IMR-90 (cell line): ENCODE measurements at regions not wholly inside any gene's neighbourhood (a gene's known extent, or its start where the extent isn't known, plus 50 kb on each side); places are given as distances from the start of the nearest gene placed in this dataset.

Experiments used
- ATAC-seq: fragments of 200-7000 bp; cut with Tn5 transposase; 2 replicates; pipeline ENCODE4 v1.9.1; 2020; ENCODE audit warnings: low read depth, mild to moderate bottlenecking, moderate library complexity
- BruUV-seq: library from RNA; stranded (reverse); fragments of 400-500 nt; replicated peaks from 2 replicates; lab custom pipeline; 2021; lab: Mats Ljungman, UMichigan
- CTCF ChIA-PET: fragments of 300-600 bp; formaldehyde crosslinking; extraction: SDS; loops from one replicate; lab custom pipeline; 2021; ENCODE audit warnings: antibody characterized with exemption; lab: Yijun Ruan, JAX
- POLR2A ChIA-PET: fragments of 300-600 bp; sonication (Branson Sonifier 250); formaldehyde crosslinking; loops from one replicate; lab custom pipeline; 2022; ENCODE audit warnings: antibody characterized with exemption; ENCODE audit not compliant: unreplicated experiment; lab: Charles Lee
- DNase-seq: peaks from one replicate; pipeline ENCODE4 v3.0.0; 2013
- H2AFZ ChIP-seq: replicated peaks from 2 replicates; pipeline ENCODE3; 2013; ENCODE audit warnings: low read length, mild to moderate bottlenecking; ENCODE audit not compliant: poor library complexity
- H2AK5ac ChIP-seq: 2 replicates; pipeline ENCODE4 v1.6.1; 2013; ENCODE audit warnings: low read depth, low read length, inconsistent platforms
- H2AK9ac ChIP-seq: replicated peaks from 2 replicates; pipeline ENCODE3; 2013; ENCODE audit warnings: mild to moderate bottlenecking, low read depth, low read length, moderate library complexity; ENCODE audit not compliant: poor library complexity
- H2BK120ac ChIP-seq: 2 replicates; pipeline ENCODE4 v1.6.1; 2013; ENCODE audit warnings: low read depth, low read length, inconsistent platforms
- H2BK15ac ChIP-seq: 3 replicates; pipeline ENCODE4 v1.6.1; 2013; ENCODE audit warnings: low read depth, low read length, inconsistent platforms
- H2BK20ac ChIP-seq: 2 replicates; pipeline ENCODE4 v1.6.1; 2013; ENCODE audit warnings: low read depth, mild to moderate bottlenecking, inconsistent platforms, low read length, moderate library complexity
- H2BK5ac ChIP-seq: 2 replicates; pipeline ENCODE4 v1.6.1; 2013; ENCODE audit warnings: mild to moderate bottlenecking, low read depth, low read length, inconsistent platforms; ENCODE audit not compliant: poor library complexity, severe bottlenecking
- H3K14ac ChIP-seq: replicated peaks from 2 replicates; pipeline ENCODE4 v1.6.1; 2013; ENCODE audit warnings: low read depth, low read length, inconsistent platforms
- H3K18ac ChIP-seq: 2 replicates; pipeline ENCODE4 v1.6.1; 2013; ENCODE audit warnings: low read depth, low read length, control low read depth
- H3K23ac ChIP-seq: 2 replicates; pipeline ENCODE4 v1.6.1; 2013; ENCODE audit warnings: low read depth, low read length, inconsistent platforms
- H3K27ac ChIP-seq: 2 replicates; pipeline ENCODE4 v1.5.1; 2013; ENCODE audit warnings: mild to moderate bottlenecking, control low read depth, low read length; ENCODE audit not compliant: insufficient read depth
- H3K27me3 ChIP-seq: 2 replicates; pipeline ENCODE4 v1.6.1; 2013; ENCODE audit warnings: low read length; ENCODE audit not compliant: control insufficient read depth, insufficient read depth
- H3K36me3 ChIP-seq: 2 replicates; pipeline ENCODE4 v1.6.1; 2013; ENCODE audit warnings: low read length, mixed read lengths; ENCODE audit not compliant: control insufficient read depth, insufficient read depth
- H3K4ac ChIP-seq: 2 replicates; pipeline ENCODE4 v1.6.1; 2013; ENCODE audit warnings: low read depth, low read length, inconsistent platforms
- H3K4me1 ChIP-seq: 2 replicates; pipeline ENCODE4 v1.6.1; 2013; ENCODE audit warnings: low read length, mixed read lengths; ENCODE audit not compliant: control insufficient read depth, insufficient read depth
- H3K4me2 ChIP-seq: 2 replicates; pipeline ENCODE4 v1.6.1; 2013; ENCODE audit warnings: low read depth, mild to moderate bottlenecking, control low read depth, low read length, moderate library complexity
- H3K4me3 ChIP-seq: 2 replicates; pipeline ENCODE4 v1.5.1; 2013; ENCODE audit warnings: low read depth, mild to moderate bottlenecking, control low read depth, low read length, moderate library complexity; ENCODE audit not compliant: insufficient read depth
- H3K56ac ChIP-seq: 2 replicates; pipeline ENCODE4 v1.6.1; 2013; ENCODE audit warnings: low read length, inconsistent platforms; ENCODE audit not compliant: insufficient read depth; ENCODE audit errors: extremely low read depth
- H3K79me1 ChIP-seq, 2 experiments: 2 replicates each; pipeline ENCODE4 v1.6.1; 2013; ENCODE audit warnings: low read length in 2 of 2, inconsistent platforms in 1 of 2, low read depth in 1 of 2
- H3K9ac ChIP-seq: 2 replicates; pipeline ENCODE4 v1.6.1; 2013; ENCODE audit warnings: low read depth, low read length, control low read depth
- H3K9me1 ChIP-seq: 2 replicates; pipeline ENCODE4 v1.6.1; 2013; ENCODE audit warnings: low read length, inconsistent platforms; ENCODE audit not compliant: insufficient read depth
- H3K9me3 ChIP-seq: 2 replicates; pipeline ENCODE4 v1.6.1; 2013; ENCODE audit warnings: low read length; ENCODE audit not compliant: control insufficient read depth, insufficient read depth
- H4K20me1 ChIP-seq: 2 replicates; pipeline ENCODE4 v1.6.1; 2013; ENCODE audit warnings: low read length, inconsistent platforms; ENCODE audit not compliant: insufficient read depth
- H4K5ac ChIP-seq: 2 replicates; pipeline ENCODE4 v1.6.1; 2013; ENCODE audit warnings: mild to moderate bottlenecking, low read depth, low read length, control low read depth
- H4K8ac ChIP-seq, 2 experiments: 2 replicates each; pipeline ENCODE4 v1.6.1; 2013; ENCODE audit warnings: low read depth in 2 of 2, low read length in 2 of 2, control low read depth in 1 of 2, inconsistent platforms in 1 of 2
- H4K91ac ChIP-seq: 2 replicates; pipeline ENCODE4 v1.6.1; 2013; ENCODE audit warnings: low read depth, low read length, inconsistent platforms; ENCODE audit not compliant: insufficient read depth
- BHLHE40 ChIP-seq: fragments of 150-350 bp; IDR thresholded peaks from 2 replicates; pipeline ENCODE4 v1.6.1; 2016; ENCODE audit warnings: mild to moderate bottlenecking, low read depth, low read length
- CHD1 ChIP-seq: IDR thresholded peaks from 2 replicates; pipeline ENCODE4 v1.6.1; 2012; ENCODE audit warnings: low read depth, low read length, improper control_type of control experiment
- FOS ChIP-seq: fragments of 150-350 bp; IDR thresholded peaks from 2 replicates; pipeline ENCODE4 v1.6.1; 2016; ENCODE audit warnings: low read depth, low read length
- MAFK ChIP-seq: IDR thresholded peaks from 2 replicates; pipeline ENCODE4 v1.6.1; 2012; ENCODE audit warnings: low read depth, low read length, improper control_type of control experiment
- POLR2A ChIP-seq: IDR thresholded peaks from 2 replicates; pipeline ENCODE4 v1.6.1; 2012; ENCODE audit warnings: mild to moderate bottlenecking, low read depth, low read length
- RAD21 ChIP-seq: IDR thresholded peaks from 2 replicates; pipeline ENCODE4 v1.6.1; 2012; ENCODE audit warnings: low read length, improper control_type of control experiment
- dilution Hi-C: fragments of 300-500 bp; cut with HindIII; formaldehyde crosslinking; loops from one replicate; pipeline ENCODE4 v1.14.3; 2018; ENCODE audit warnings: low sequenced_read_pairs; ENCODE audit not compliant: unreplicated experiment
- in situ Hi-C: fragments of 300-500 bp; cut with MboI; formaldehyde crosslinking; loops from 3 replicates; pipeline ENCODE4 v1.14.3; 2019; ENCODE audit warnings: low sequenced_read_pairs, inconsistent platforms, mixed read lengths
- intact Hi-C: fragments of 100-400 bp; cut with micrococcal nuclease; formaldehyde crosslinking; loops from 2 replicates; pipeline ENCODE4 v1.10.0; 2022
- TF ChIP-seq, protein P1 (sequence below): fragments of 150-350 bp; IDR thresholded peaks from 2 replicates; pipeline ENCODE4 v1.6.1; 2017; ENCODE audit warnings: mild to moderate bottlenecking, antibody characterized with exemption, low read length, low read depth

DNA sequence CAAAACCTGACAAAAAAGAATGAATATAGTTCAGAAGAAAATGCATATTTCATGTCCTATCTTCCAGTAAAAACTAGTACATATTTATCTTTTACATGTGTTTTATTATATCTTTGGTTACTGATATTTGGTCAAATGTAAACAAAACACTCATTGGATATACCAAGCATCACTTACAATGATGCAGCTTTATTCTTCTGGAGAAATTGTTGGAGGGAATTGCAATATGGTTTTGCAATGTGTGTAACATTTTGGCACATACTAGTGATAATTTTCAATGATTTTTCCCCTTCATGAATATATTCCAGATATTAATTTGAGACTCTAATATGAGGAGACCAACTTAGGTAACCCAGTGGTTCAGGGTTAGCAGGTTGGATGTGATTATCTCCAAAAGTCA is 146.1 kb downstream of the ZC3H11B start:
- Histone ChIP-seq H4K5ac (no peak overlapping the region), H2BK15ac (no peak overlapping the region), H2BK120ac (no peak overlapping the region), H3K4me2 (no peak overlapping the region), H2AK9ac (no peak overlapping the region), H3K18ac (no peak overlapping the region), H3K4me1 (no peaks in the 10 kb centered on the region), H3K9ac (no peak overlapping the region), H3K9me3 (no peaks in the 10 kb centered on the region), H3K4me3 (no peak overlapping the region), H3K4ac (no peak overlapping the region), H3K27ac (no peak overlapping the region), H3K79me1 (no peaks in the 10 kb centered on the region), H4K8ac (no peak overlapping the region), H3K23ac (no peak overlapping the region), H3K9me1 (no peaks in the 10 kb centered on the region), H3K36me3 (no peaks in the 10 kb centered on the region), H4K20me1 (no peaks in the 10 kb centered on the region), H2BK20ac (no peak overlapping the region), H2AFZ (no peak overlapping the region), H3K14ac (no peak overlapping the region), H3K27me3 (no peaks in the 10 kb centered on the region; the same call in 1 of the 2 replicates), H4K91ac (no peak overlapping the region), H2BK5ac (no peak overlapping the region), H2AK5ac (no peak overlapping the region), H3K56ac (no peak overlapping the region)
- TF ChIP-seq FOS (no peak), RAD21 (no peak), POLR2A (no peak), BHLHE40 (no peak), CHD1 (no peak), MAFK (no peak)
- TF ChIP-seq, protein P1, sequence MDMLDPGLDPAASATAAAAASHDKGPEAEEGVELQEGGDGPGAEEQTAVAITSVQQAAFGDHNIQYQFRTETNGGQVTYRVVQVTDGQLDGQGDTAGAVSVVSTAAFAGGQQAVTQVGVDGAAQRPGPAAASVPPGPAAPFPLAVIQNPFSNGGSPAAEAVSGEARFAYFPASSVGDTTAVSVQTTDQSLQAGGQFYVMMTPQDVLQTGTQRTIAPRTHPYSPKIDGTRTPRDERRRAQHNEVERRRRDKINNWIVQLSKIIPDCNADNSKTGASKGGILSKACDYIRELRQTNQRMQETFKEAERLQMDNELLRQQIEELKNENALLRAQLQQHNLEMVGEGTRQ: no peak
- intact Hi-C loops: no loop called here
- ChIA-PET CTCF (no interaction called here), POLR2A (no interaction called here)
- in situ Hi-C loops: no loop called here
- no peak for DNase-seq
- dilution Hi-C loops: no loop called here
- ATAC-seq: no peak
- BruUV-seq: no TSS peak
